HG03196 (cell line): ENCODE measurements at regions not wholly inside any gene's neighbourhood (a gene's known extent, or its start where the extent isn't known, plus 50 kb on each side); places are given as distances from the start of the nearest gene placed in this dataset.

Experiments used
- ATAC-seq: cut with Tn5 transposase; IDR thresholded peaks from one replicate; pipeline ENCODE4 v1.9.1; 2021; ENCODE audit not compliant: unreplicated experiment

DNA sequence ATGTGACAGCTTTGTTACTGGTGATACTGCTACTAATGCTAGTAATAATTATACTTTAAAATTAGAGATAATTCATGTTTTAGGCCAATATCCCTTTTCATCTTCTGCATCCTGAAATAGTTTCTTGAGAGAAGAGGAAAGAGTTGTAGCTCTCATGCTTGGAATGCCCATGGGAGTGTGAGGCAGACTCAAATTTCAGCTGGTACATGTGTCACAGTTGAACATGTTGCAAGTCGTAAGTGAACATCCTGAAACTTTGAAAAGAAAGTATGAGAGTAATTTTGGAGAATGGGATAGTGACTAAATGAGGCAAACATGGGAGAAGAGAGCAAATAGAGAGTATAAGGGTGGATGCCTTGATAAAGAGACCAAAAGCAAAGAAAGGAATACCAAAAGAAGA lies 168.0 kb downstream of the TMTC3 start:
- ATAC-seq = no peak

DNA sequence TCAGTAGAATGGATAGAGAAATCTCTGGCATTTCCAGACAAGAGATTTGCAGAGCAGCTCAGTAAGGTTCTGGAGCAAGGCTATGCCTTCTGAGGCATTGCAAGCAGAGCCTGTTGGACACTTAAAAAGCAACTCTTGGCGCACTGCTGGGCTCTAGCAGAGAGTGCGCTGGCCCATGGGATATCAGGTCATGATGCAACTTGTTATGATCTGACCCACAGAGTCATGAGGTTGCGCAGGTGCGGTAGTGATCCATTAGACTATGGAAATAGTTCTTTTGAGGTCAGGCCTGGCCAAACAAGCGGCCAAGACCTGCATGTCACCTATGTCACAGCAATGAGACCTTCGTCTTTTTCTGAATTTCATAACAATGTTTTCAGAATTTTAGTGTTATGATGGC lies 168.6 kb downstream of the TMTC3 start:
- no peak for ATAC-seq

DNA sequence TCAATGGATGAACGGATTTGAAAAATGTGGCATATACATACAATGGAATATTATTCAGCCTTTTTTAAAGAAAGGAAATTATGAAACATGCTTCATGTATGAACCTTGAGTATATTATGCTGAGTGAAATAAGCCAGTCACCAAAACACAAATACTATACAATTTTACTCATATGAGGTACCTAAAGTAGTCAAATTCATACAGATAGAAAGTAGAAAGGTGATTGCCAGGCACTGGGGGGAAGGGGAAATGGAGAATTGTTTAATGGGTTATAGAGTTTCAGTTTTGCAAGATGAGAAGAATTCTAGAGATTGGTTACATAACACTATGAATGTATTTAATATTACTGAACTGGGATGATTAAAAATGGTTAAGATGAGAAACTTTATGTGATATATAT lies 171.4 kb downstream of the TMTC3 start:
- no peak for ATAC-seq

DNA sequence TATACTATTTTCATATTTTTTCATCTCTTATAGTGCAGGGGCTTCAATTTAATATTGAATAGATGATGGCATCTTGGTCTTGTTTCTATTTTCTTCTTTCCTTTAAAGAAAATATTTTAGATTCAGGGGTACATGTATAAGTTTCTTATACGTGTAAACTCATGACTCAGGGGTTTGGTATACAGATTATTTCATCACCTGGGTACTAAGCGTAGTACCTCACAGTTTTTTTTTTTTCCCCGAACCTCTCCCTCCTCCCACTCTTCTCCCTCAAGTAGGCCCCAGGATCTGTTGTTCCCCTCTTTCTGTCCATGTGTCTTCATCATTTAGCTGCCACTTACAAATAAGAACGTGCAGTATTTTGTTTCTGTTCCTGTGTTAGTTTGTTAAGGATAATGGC lies 172.6 kb downstream of the TMTC3 start:
- ATAC-seq = no peak

DNA sequence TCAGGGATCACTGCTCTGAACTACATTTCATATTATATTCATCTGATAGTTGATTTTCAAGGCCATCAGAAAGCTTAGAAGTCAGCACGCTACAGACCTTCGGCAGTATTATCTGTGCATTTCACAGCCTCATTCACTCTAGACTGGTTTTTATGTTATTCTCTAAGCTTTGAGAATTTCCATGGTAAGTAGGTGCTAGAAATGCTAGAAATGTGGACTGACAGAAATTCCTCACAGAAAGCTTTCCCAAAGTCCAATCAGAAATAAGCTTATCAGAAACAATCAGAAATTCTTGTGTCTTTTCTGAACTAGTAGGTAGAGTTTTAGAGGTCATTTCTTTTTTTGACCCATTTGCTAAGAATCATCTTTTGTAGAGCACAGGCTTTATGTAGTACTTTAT lies 176.6 kb downstream of the TMTC3 start:
- ATAC-seq = no peak

DNA sequence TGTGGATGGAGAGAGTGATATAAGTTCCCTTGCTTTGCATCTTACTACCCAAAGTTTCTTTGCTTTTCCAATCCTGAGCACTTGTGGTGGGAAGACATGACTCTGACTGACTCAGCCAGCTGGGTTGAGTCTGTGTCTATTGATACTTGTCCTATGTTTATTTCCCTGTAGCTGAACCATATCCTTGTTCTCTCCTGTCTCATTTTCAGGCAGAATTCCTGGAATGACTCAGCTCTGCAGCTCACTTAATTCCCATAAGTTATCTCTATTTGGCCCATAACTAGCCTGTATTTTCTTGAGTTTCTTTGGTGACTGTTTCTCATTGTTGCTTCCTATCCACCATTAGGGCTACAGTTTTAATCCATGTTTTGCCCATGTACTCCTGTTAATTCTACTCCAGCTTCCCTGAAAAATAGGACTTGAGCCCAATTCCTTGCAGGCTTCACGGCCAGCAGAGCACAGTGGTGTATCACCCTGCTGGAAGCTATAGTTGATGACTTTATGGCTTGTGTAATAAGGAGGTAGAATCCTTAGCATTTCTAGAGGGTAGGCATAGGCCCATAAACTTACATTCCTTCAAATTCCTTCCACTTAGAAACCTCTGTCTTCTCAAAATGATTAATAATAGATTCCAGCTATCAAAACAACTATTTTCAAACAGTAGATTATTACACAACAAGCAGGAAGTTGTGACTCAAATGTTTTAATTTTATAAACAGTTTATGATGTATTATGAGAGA lies 183.1 kb downstream of the TMTC3 start:
- no peak for ATAC-seq

DNA sequence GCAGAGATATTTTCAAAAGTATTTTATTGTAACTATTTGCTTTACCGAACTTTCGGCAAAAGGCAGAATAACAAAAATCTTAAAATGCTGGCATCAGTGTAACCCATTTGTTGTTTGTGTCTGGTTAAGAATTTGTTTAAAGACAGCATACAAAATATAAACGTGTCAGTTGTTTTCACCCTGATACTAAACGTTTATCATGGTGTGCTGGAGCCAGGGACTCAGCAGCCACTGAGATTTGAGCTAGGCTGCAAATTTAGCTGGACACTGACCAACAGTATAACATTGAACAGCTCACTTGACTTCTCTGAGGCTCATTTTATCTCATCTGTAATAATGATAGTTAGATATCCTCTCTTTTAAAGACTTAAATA lies 183.7 kb downstream of the TMTC3 start:
- no peak for ATAC-seq

DNA sequence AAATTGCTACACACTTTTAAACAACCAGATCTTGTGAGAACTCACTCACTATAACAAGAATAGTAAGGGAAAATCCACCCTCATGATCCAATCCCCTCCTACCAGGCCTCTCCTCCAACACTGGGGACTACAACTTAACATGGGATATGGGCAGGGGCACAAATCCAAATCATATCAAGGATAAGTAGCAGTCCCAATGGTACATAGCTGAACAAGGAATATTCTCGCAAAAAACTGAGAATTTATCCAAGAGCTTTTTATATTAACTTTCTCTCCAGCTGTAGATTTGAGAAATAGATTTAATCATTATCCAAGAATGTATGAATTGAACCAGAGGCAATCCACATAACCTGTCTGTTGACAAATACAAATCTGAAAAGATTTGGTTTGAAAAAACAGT lies 185.2 kb downstream of the TMTC3 start:
- no peak for ATAC-seq

DNA sequence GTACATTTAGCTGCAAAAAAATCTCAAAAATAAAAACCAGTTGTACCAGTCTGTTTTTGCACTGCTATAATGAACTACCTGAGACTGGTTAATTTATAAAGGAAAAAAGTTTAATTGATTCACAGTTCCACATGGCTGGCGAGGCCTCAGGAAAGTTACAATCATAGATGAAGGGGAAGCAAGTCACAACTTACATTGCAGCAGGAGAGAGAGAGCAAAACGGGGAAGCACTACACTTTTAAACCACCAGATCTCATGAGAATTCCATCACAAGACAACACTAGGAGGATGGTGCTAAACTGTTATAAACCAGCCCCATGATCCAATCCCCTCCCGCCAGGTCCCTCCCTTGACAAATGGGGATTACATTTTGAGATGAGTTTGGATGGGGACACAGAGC lies 186.0 kb downstream of the TMTC3 start:
- no peak for ATAC-seq

DNA sequence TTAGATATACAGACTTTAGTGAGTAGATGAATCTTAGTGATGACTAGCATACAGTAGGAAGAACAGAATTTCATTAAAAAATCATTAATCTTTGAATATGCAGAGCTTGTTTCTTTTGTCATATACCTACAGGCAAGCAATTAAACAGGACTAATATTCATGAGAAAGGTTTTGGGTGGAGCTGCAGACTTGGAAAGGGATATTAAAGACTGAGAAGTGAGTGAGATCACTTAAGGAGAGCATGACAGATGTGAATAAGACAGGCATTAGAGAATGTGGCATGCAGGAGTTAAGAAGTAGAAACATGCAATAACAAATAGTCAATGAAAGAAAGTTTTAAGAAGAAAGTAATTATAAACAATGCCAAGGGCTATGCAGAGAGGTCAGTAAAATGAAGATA lies 187.7 kb downstream of the TMTC3 start:
- no peak for ATAC-seq

DNA sequence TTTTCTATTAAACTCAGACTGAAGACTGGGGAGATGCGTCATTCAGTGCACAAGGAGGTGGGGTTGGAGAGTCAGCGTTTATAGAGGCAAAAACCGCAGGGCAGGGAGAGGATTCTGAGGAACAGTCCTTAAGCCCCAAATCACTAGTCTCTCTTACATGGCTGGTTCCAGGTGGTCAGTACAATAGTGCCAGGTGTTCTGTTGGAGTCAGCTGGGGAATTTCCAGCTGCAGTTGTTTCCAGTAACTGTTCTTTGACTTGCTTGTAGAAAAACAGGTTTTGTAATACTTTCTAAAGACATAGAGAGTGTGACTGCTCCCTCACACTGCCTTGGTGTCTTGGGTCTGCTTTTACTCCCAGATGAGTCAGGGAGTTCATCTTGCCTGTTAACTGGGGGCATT lies 192.2 kb downstream of the TMTC3 start:
- no peak for ATAC-seq

DNA sequence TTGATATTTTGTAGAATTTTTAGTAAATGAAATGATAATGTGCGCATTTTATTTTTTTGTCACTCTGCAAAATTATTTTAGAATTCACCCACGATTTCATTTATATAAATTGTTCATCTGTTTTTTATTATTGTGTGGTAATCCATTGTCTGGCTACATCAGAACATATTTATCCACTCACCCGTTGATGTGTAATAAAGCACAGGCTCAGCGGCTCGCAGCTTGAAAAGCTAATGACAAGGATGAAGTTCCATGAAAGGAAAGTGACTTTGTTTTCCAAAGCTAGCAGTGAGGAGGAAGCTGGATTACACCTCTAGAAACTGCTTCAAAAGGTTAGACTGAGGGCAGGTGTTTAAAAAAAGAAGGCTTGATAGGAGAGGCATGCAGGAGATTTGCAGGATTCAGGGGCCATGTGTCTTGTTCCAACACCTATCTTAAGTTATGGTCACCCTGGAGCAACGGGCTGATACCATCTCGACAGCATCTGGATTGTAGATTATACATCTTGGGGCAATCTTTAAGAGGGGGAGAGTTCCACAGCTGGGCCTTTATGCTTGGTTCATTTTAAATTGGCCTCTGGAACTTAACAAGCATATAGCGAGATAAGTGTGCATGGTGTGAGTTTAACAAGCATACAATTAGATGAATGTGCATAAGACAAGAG lies 194.1 kb downstream of the TMTC3 start:
- ATAC-seq = no peak

DNA sequence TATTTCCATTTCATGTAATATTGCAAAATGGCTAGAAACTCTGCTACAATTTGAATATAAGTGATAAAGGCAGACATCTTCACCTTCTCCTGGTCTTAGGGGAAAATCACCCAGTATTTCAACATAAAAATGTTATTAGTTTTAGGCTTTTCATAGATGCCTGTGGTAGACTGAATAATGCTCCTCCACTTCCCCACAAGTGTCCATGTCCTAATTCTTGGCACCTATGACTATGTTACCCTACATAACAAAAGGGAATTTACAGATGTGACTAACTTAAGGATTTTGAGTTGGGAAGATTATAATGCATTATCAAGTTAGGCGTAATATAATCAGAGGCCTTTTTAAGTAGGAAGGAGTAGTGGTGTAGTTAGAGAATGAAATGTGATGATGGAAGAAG lies 196.4 kb downstream of the TMTC3 start:
- ATAC-seq = no peak

DNA sequence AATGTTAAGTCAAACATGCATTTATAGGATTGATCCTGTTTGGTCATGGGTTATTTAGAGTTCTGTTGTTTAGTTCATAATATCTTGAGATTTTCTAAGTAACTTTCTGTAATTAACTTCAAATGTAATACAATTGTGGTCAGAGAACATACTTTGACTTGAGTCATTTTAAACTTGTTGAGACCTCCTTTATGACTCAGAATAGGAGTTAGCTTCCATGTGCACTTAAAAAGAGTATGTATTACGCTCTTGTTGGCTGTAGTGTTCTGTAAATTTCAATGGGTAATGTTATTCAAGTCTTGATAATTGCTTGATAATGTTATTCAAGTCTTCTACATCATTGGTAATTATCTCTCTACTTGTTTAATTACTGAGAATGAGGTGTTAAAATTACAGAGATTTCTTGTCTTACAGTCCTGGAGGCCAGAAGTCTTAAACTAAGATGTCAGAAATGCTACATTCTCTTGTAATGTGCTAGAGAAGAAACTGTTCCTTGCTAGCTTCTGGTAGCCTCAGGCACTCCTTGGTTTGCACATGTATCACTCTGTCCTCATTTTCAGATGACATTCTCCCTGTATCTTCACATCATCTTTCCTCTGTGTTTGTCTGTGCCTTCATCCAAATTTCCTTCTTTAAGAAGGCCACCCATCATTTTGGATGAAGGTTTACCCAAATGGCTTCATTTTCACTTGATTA lies 197.3 kb downstream of the TMTC3 start:
- no peak for ATAC-seq

DNA sequence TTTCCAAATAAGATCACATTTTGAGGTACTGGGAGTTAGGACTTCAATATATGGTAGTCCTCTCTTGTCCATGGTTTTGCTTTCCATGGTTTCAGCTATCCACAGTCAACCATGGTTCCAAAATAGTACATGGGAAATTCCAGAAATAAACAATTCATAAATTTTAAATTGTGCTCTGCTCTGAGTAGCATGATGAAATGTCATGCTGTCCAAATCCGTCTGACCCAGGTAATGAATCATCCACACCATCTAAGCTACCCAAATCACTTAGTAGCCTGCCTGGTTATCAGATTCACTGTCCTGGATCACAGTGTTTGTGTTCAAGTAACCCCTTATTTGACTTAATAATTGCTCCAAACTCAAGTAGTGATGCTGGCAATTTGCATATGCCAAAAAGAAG lies 197.9 kb downstream of the TMTC3 start:
- ATAC-seq = no peak

DNA sequence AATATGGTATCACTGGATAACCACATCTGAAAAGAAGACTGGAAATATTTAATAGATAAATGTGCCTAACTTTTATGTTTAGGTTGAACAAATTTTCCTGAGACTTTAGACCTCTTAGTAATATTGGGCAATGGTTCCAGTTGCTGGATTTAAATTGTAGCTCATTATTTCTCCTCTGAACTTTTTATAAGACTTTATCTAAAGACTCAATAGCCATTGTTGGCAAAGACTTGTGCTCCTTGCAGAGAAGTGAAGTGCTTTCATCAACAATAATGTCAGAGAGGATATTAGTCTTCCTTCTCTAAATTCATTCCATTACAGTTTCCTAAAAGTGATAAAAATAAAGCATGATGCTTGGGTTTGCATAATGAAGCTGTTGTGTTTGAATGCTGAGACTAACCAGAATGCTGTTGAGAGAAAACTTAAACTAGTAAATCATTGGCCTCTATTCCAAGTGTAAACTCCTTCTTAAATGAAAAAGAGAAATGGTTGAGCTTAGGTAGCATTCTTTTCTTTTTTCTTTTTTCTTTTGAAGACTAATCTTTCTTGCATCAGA lies 200.2 kb downstream of the TMTC3 start:
- no peak for ATAC-seq

DNA sequence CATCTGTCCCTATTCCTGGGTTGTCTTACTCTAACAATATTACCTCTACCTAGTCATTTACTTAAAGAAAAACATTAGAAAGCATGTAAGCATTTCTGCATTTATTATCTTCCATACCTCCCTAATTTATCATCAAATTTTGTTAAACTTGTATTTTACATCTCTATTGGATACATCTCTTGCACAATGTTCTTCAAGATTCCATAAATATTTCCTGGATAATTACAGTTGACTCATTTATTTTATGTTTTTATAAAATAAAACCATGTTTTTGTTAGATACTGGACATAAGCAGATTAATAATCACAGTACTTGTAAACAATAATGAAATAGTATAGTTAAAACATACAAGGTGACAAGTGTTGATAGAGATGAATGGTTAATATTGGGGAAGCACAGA lies 209.0 kb downstream of the TMTC3 start:
- no peak for ATAC-seq

DNA sequence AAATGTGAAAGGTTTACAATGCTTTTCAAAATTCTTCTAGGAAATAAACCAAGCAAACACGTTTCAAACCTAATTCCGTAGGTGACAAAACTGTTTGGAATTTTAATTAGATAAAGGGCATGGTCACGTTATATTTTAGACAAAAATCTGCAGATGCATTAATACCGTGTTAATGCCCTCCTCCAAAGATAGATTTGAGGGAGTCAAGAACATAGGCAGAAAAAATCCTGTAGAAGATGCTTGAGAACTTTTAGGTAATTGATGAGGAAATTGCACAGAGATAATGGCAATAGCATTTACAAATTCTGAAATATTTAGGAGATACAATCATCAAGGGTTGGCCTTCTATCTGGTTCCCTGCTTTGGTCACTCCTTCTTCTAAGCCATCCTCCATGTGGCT lies 212.6 kb downstream of the TMTC3 start:
- ATAC-seq = no peak

DNA sequence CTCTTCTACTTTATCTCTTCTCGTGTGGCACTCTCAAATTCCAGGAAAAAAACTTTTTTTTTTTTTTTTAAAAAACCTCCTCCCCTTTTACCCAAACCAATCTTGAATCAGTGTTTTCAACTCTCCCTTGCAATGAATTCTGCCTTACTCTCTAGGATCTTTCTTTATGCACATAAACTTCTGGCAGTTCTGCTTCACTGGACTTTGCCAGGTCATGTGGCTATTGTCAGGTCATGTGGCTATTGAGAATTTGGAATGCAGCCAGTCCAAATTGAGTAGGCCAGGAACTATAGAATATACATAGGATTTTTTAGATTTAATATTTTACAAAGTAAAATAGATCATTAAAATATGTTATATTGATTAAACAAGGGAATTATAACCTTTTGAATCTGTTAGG lies 218.2 kb downstream of the TMTC3 start:
- no peak for ATAC-seq

DNA sequence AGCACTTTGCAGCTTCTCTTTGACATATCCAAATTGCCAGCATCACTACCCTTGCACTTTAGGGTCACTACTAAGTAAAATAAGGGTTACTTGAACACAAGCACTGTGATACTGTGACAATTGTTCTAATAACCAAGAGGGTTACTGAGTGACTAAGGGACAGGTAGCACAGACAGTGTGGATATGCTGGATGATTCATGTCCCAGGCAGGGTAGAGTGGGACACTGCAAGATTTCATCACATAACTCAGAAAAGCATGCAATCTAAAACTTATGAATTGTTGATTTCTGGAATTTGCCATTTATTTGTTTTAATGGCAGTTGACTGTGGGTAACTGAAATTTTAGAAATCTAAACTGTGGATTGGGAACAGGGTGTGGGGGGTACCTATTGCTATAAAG lies 218.8 kb downstream of the KITLG start:
- ATAC-seq = no peak

DNA sequence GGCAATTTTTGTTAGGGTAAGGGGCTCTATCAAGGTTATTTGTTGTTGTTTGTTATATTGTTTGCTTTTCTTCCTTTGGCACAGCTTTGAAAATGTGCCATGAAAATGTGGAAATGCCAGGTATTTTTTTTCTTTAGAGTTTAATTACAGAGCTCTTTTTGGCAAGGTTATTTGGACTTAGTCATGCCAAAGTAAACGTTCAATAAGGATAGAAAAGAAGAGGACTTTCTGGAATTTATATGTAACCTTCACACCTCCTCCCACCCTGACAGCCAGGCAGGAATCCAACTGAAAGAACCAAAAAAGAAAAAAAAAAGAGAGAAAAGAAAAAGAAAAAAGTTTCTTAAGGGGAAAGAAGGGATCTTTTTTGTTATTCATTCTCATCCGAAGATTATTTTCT lies 217.8 kb downstream of the KITLG start:
- no peak for ATAC-seq

DNA sequence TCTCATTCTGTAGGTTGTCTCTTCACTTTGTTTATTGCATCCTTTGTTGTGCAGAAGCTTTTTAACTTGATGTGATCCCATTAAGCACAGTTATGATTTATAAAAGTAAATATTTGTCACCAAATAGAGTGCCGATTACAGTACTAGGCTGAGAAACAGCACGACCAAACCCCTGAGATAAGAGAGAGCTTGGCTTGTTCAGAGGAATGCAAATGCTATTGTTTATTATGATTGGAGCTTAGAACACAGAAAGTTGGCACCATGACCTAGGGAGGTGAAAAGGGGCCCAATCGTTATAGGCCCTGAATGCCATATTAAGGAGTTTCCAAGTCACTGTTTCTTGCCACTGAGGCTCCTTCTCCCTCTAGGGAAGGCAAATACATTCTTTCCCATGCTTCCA lies 214.9 kb downstream of the KITLG start:
- ATAC-seq = no peak
